GM12878 (cell line): ENCODE measurements at regions not wholly inside any gene's neighbourhood (a gene's known extent, or its start where the extent isn't known, plus 50 kb on each side); places are given as distances from the start of the nearest gene placed in this dataset.

Experiments
- ATAC-seq: fragments of 200-7000 bp; cut with Tn5 transposase; 3 replicates; pipeline ENCODE4 v1.9.1; 2020; ENCODE audit warnings: mild to moderate bottlenecking, moderate library complexity
- BruUV-seq: library from RNA; stranded (reverse); fragments of 400-500 nt; replicated peaks from 2 replicates; lab custom pipeline; 2021; lab: Mats Ljungman, UMichigan
- CTCF ChIA-PET: fragments of 300-600 bp; sonication (Branson Sonifier 250); formaldehyde crosslinking; extraction: SDS; loops from one replicate; lab custom pipeline; 2021; ENCODE audit warnings: inconsistent platforms; lab: Yijun Ruan, JAX
- POLR2A ChIA-PET: fragments of 350-600 bp; formaldehyde crosslinking; extraction: SDS; loops from one replicate; lab custom pipeline; 2021; ENCODE audit warnings: inconsistent platforms; lab: Charles Lee
- RAD21 ChIA-PET: fragments of 300-600 bp; sonication (Branson Sonifier 250); formaldehyde crosslinking; loops from one replicate; lab custom pipeline; 2023; ENCODE audit warnings: antibody characterized with exemption; ENCODE audit not compliant: unreplicated experiment; lab: Charles Lee
- SMC1A ChIA-PET: fragments of 300-600 bp; sonication (Branson Sonifier 250); formaldehyde crosslinking; loops from one replicate; lab custom pipeline; 2023; ENCODE audit not compliant: unreplicated experiment, uncharacterized antibody; lab: Charles Lee
- DNase-seq: peaks from one replicate; pipeline ENCODE4 v3.0.0-alpha.2; 2011; ENCODE audit warnings: low read depth, low spot score
- FAIRE-seq: peaks from 3 replicates; lab custom pipeline; 2011; peaks lifted over from hg19 to GRCh38; lab: Jason Lieb, UNC
- H2AFZ ChIP-seq: 2 replicates; pipeline ENCODE4 v1.6.0; 2011; ENCODE audit warnings: low read depth, low read length, control low read depth; ENCODE audit not compliant: control insufficient read depth
- H3K27ac ChIP-seq: 2 replicates; pipeline ENCODE4 v1.5.1; 2011; ENCODE audit warnings: control low read depth; ENCODE audit not compliant: control insufficient read depth, insufficient read depth
- H3K27me3 ChIP-seq, 2 experiments: replicated peaks in 1 of 2; 2 replicates each; pipeline versions ENCODE4 v1.6.0 to v1.6.1; 2011; ENCODE audit warnings: low read length in 1 of 2; ENCODE audit not compliant: control insufficient read depth in 2 of 2, insufficient read depth in 2 of 2
- H3K36me3 ChIP-seq, 2 experiments: 2 replicates each; pipeline ENCODE4 v1.5.1; 2011; ENCODE audit warnings: low read length in 1 of 2; ENCODE audit not compliant: control insufficient read depth in 2 of 2, insufficient read depth in 2 of 2
- H3K4me1 ChIP-seq: 2 replicates; pipeline ENCODE4 v1.6.1; 2011; ENCODE audit warnings: mild to moderate bottlenecking, low read length, moderate library complexity, mixed read lengths; ENCODE audit not compliant: control insufficient read depth, insufficient read depth
- H3K4me2 ChIP-seq: 2 replicates; pipeline ENCODE4 v1.6.0; 2011; ENCODE audit warnings: control low read depth; ENCODE audit not compliant: control insufficient read depth, insufficient read depth
- H3K4me3 ChIP-seq: fragments of 200-600 bp; sonication (generic); 2 replicates; pipeline ENCODE4 v1.5.1; 2016
- H3K79me2 ChIP-seq: 2 replicates; pipeline ENCODE4 v1.6.0; 2011; ENCODE audit warnings: low read length; ENCODE audit not compliant: control insufficient read depth, insufficient read depth
- H3K9ac ChIP-seq: 2 replicates; pipeline ENCODE4 v1.8.0; 2011; ENCODE audit warnings: low read length, control low read depth, mixed read lengths; ENCODE audit not compliant: control insufficient read depth, insufficient read depth
- H3K9me3 ChIP-seq: replicated peaks from 3 replicates; pipeline ENCODE4 v1.5.1; 2011; ENCODE audit warnings: mild to moderate bottlenecking, low read length; ENCODE audit not compliant: control insufficient read depth, insufficient read depth
- H4K20me1 ChIP-seq: 2 replicates; pipeline ENCODE4 v1.6.0; 2011; ENCODE audit not compliant: control insufficient read depth, insufficient read depth
- ATF3 ChIP-seq: IDR thresholded peaks from 2 replicates; pipeline ENCODE4 v1.6.1; 2011; ENCODE audit warnings: low read depth, mild to moderate bottlenecking, low read length, moderate library complexity, borderline replicate concordance; ENCODE audit errors: extremely low read depth
- JUND ChIP-seq: IDR thresholded peaks from 2 replicates; pipeline ENCODE4 v1.6.1; 2012; ENCODE audit warnings: low read depth, mild to moderate bottlenecking, low read length, improper control_type of control experiment, moderate library complexity
- KAT2A ChIP-seq: conservative IDR thresholded peaks from 2 replicates; pipeline ENCODE4 v1.6.1; 2011; ENCODE audit warnings: low read depth, low read length; ENCODE audit not compliant: control insufficient read depth
- NBN ChIP-seq: fragments of 450-650 bp; IDR thresholded peaks from 2 replicates; pipeline ENCODE4 v1.6.1; 2016
- NR2F1 ChIP-seq: fragments of 450-650 bp; conservative IDR thresholded peaks from 2 replicates; pipeline ENCODE4 v1.6.1; 2017; ENCODE audit warnings: mild to moderate bottlenecking
- PAX5 ChIP-seq: IDR thresholded peaks from 2 replicates; pipeline ENCODE4 v1.6.1; 2011; ENCODE audit warnings: low read depth, low read length, borderline replicate concordance
- RBBP5 ChIP-seq: fragments of 200-600 bp; sonication (generic); conservative IDR thresholded peaks from 2 replicates; pipeline ENCODE4 v1.6.1; 2016
- SIX5 ChIP-seq: IDR thresholded peaks from 2 replicates; pipeline ENCODE4 v1.6.1; 2011; ENCODE audit warnings: mild to moderate bottlenecking, low read depth, low read length, moderate library complexity; ENCODE audit not compliant: severe bottlenecking
- SMAD5 ChIP-seq: IDR thresholded peaks from 2 replicates; pipeline ENCODE4 v1.6.1; 2016; ENCODE audit warnings: antibody characterized with exemption, low read depth
- STAT1 ChIP-seq: fragments of 450-650 bp; conservative IDR thresholded peaks from 2 replicates; pipeline ENCODE4 v1.6.1; 2014; ENCODE audit warnings: antibody characterized with exemption, mild to moderate bottlenecking
- TAF1 ChIP-seq: IDR thresholded peaks from 2 replicates; pipeline ENCODE4 v1.6.1; 2011; ENCODE audit warnings: mild to moderate bottlenecking, low read depth, low read length, borderline replicate concordance
- TBL1XR1 ChIP-seq: IDR thresholded peaks from 2 replicates; pipeline ENCODE4 v1.6.1; 2012; ENCODE audit warnings: low read depth, low read length, improper control_type of control experiment
- WGBS: methylation state at CpG from one replicate; pipeline ENCODE4 v1.1.6; 2016; ENCODE audit warnings: low lambda C conversion rate; ENCODE audit not compliant: insufficient replicate concordance, insufficient coverage; ENCODE audit errors: missing lambda C conversion rate; 5-methylcytosine and 5-hydroxymethylcytosine counted together
- in situ Hi-C: fragments of 300-500 bp; cut with MboI; formaldehyde crosslinking; loops from 9 replicates; pipeline ENCODE4 v1.14.3; 2018; ENCODE audit warnings: mixed read lengths
- intact Hi-C: fragments of 100-400 bp; cut with micrococcal nuclease; formaldehyde crosslinking; loops from one replicate; pipeline ENCODE4 v1.14.2; 2022; ENCODE audit not compliant: unreplicated experiment
- TF ChIP-seq, protein P1 (sequence below): fragments of 450-650 bp; IDR thresholded peaks from 2 replicates; pipeline ENCODE4 v1.6.1; 2017; ENCODE audit warnings: low read depth, mild to moderate bottlenecking, moderate library complexity
- TF ChIP-seq, protein P2 (sequence below): IDR thresholded peaks from 2 replicates; pipeline ENCODE4 v1.6.1; 2011; ENCODE audit warnings: borderline replicate concordance, low read depth, mild to moderate bottlenecking, moderate library complexity, low read length; ENCODE audit not compliant: insufficient read depth, poor library complexity, severe bottlenecking

DNA sequence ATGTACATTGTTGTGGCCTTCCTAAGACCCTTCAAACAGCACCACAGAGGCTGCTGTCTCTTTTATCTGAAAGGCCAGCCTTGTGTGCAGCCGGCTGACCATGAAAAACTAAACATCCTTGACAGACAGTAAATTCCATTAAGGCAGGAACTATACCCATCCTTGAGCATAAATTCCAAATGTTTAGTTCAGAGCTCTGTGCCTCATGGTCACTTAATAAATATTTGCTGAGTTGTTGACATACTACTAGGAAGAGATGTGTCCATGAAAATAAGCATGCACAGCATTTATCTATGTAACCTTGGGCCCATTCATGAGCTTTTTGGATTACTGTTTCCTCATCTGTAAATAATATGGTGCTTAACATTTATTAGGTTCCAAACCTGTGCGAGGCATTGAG lies 424.8 kb downstream of the HRH4 start (continued):
- TF ChIP-seq, protein P1, sequence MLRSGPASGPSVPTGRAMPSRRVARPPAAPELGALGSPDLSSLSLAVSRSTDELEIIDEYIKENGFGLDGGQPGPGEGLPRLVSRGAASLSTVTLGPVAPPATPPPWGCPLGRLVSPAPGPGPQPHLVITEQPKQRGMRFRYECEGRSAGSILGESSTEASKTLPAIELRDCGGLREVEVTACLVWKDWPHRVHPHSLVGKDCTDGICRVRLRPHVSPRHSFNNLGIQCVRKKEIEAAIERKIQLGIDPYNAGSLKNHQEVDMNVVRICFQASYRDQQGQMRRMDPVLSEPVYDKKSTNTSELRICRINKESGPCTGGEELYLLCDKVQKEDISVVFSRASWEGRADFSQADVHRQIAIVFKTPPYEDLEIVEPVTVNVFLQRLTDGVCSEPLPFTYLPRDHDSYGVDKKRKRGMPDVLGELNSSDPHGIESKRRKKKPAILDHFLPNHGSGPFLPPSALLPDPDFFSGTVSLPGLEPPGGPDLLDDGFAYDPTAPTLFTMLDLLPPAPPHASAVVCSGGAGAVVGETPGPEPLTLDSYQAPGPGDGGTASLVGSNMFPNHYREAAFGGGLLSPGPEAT, result no peak
- TF ChIP-seq, protein P2, sequence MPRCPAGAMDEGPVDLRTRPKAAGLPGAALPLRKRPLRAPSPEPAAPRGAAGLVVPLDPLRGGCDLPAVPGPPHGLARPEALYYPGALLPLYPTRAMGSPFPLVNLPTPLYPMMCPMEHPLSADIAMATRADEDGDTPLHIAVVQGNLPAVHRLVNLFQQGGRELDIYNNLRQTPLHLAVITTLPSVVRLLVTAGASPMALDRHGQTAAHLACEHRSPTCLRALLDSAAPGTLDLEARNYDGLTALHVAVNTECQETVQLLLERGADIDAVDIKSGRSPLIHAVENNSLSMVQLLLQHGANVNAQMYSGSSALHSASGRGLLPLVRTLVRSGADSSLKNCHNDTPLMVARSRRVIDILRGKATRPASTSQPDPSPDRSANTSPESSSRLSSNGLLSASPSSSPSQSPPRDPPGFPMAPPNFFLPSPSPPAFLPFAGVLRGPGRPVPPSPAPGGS, result no peak
- no peak for TF ChIP-seq JUND

GRCh38 chr18:24894880-24895279 lies 434.4 kb downstream of the HRH4 start:
- TF ChIP-seq SIX5 (no peak), RBBP5 (no peak), NR2F1 (no peak), KAT2A (no peak), TBL1XR1 (no peak), NBN (no peak), PAX5 (no peak), ATF3 (no peak), TAF1 (no peak), SMAD5 (no peak), STAT1 (no peak)
- in situ Hi-C loops, result loop anchor here (25.0 kb wide), 1 partner anchor 942 kb away; no protein-coding TSS in a partner anchor
- ChIA-PET RAD21 (no interaction called here), SMC1A (no interaction called here), CTCF (no interaction called here), POLR2A (no interaction called here)
- no peaks in the 10 kb centered on the region for H4K20me1 ChIP-seq
- no peaks in the 10 kb centered on the region for H3K27me3 ChIP-seq
- intact Hi-C loops, result no loop called here
- no peak overlapping the region for H3K4me2 ChIP-seq
- H3K27ac ChIP-seq, result no peak overlapping the region
- no peak overlapping the region for H3K9ac ChIP-seq
- H2AFZ ChIP-seq, result no peak overlapping the region
- 0% methylated on average over 1 of the region's 2 CpGs for WGBS
- ATAC-seq (no peak), FAIRE-seq (no peak), DNase-seq (no peak)
- H3K9me3 ChIP-seq, result no peaks in the 10 kb centered on the region
- no TSS peak for BruUV-seq
- no peaks in the 10 kb centered on the region for H3K4me1 ChIP-seq
- H3K4me3 ChIP-seq, result no peak overlapping the region
- H3K79me2 ChIP-seq, result no peaks in the 10 kb centered on the region
- no peaks in the 10 kb centered on the region for H3K36me3 ChIP-seq
